Caco-2 (cell line): ENCODE measurements at regions not wholly inside any gene's neighbourhood (a gene's known extent, or its start where the extent isn't known, plus 50 kb on each side); places are given as distances from the start of the nearest gene placed in this dataset.

Experiments
- BruUV-seq: library from RNA; stranded (reverse); fragments of 400-500 nt; replicated peaks from 2 replicates; lab custom pipeline; 2021; lab: Mats Ljungman, UMichigan
- CTCF ChIA-PET: fragments of 300-600 bp; sonication (Branson Sonifier 250); formaldehyde crosslinking; loops from one replicate; lab custom pipeline; 2022; ENCODE audit warnings: antibody characterized with exemption; lab: Charles Lee
- POLR2A ChIA-PET: fragments of 300-600 bp; sonication (Branson Sonifier 250); formaldehyde crosslinking; loops from one replicate; lab custom pipeline; 2022; ENCODE audit warnings: antibody characterized with exemption; lab: Charles Lee
- DNase-seq, 2 experiments: peaks; one replicate each; pipeline versions ENCODE4 v3.0.0 to v3.0.0-alpha.2; 2020 to 2022
- H3K27me3 ChIP-seq: replicated peaks from 2 replicates; pipeline ENCODE4 v1.6.0; 2011; ENCODE audit warnings: low read length; ENCODE audit not compliant: control insufficient read depth, insufficient read depth
- H3K36me3 ChIP-seq: 2 replicates; pipeline ENCODE4 v1.5.1; 2011; ENCODE audit warnings: low read length; ENCODE audit not compliant: control insufficient read depth, insufficient read depth
- H3K4me1 ChIP-seq: fragments of 250-450 bp; sonication (Bioruptor Pico); 2 replicates; pipeline ENCODE4 v1.5.1; 2020; ENCODE audit warnings: mild to moderate bottlenecking
- H3K4me3 ChIP-seq: 2 replicates; pipeline ENCODE4 v1.5.1; 2011; ENCODE audit warnings: low read depth, mild to moderate bottlenecking, control low read depth, low read length
- H3K9me3 ChIP-seq: fragments of 250-450 bp; sonication (Bioruptor Pico); 2 replicates; pipeline ENCODE4 v1.5.1; 2020; ENCODE audit warnings: mild to moderate bottlenecking, moderate library complexity
- H3K27ac Mint-ChIP-seq: one replicate; pipeline ENCODE4 v1.8.0; 2022; ENCODE audit warnings: mixed read lengths; ENCODE audit not compliant: unreplicated experiment
- H3K27me3 Mint-ChIP-seq: one replicate; pipeline ENCODE4 v1.8.0; 2022; ENCODE audit warnings: mixed read lengths; ENCODE audit not compliant: insufficient read depth, unreplicated experiment
- H3K36me3 Mint-ChIP-seq: one replicate; pipeline ENCODE4 v1.8.0; 2022; ENCODE audit warnings: mild to moderate bottlenecking, mixed read lengths; ENCODE audit not compliant: insufficient read depth, unreplicated experiment
- H3K4me1 Mint-ChIP-seq: one replicate; pipeline ENCODE4 v1.8.0; 2022; ENCODE audit warnings: low read depth, mixed read lengths; ENCODE audit not compliant: unreplicated experiment
- H3K4me3 Mint-ChIP-seq: one replicate; pipeline ENCODE4 v1.8.0; 2022; ENCODE audit warnings: mild to moderate bottlenecking, moderate library complexity, mixed read lengths; ENCODE audit not compliant: unreplicated experiment
- H3K9me3 Mint-ChIP-seq: one replicate; pipeline ENCODE4 v1.8.0; 2022; ENCODE audit warnings: mixed read lengths; ENCODE audit not compliant: unreplicated experiment
- CTCF ChIP-seq, 2 experiments: fragments of 200-600 bp in 1 of 2; IDR thresholded peaks; 1 replicate in 1 of 2; 2 replicates in 1 of 2; pipeline versions ENCODE4 v1.5.1 to v1.8.0; 2011 to 2022; ENCODE audit warnings: antibody characterized with exemption in 1 of 2, control low read depth in 1 of 2, inconsistent platforms in 1 of 2, low read depth in 1 of 2, low read length in 1 of 2, mild to moderate bottlenecking in 1 of 2, moderate library complexity in 1 of 2; ENCODE audit not compliant: insufficient read depth in 1 of 2, severe bottlenecking in 1 of 2, unreplicated experiment in 1 of 2
- intact Hi-C: fragments of 100-400 bp; cut with micrococcal nuclease; formaldehyde crosslinking; loops from one replicate; pipeline ENCODE4 v1.10.0; 2022; ENCODE audit not compliant: unreplicated experiment

- H3K9me3 Mint-ChIP-seq = peaks cover 6% of the 10 kb centered on the region
- no peak for TF ChIP-seq CTCF (IDR thresholded peaks at IDR 0.05; ENCODE audit: insufficient read depth in 1 of 2, low read depth in 1 of 2, low read length in 1 of 2, severe bottlenecking in 1 of 2, unreplicated experiment in 1 of 2)
Measured at GRCh38 chr1:162966613-162967012, 102.5 kb upstream of the RGS4 start.

GRCh38 chr1:162964901-162965300, 103.9 kb upstream of the CCDC190 start:
- H3K4me1 ChIP-seq = no peaks in the 10 kb centered on the region
- TF ChIP-seq CTCF (IDR thresholded peaks at IDR 0.05; ENCODE audit: insufficient read depth in 1 of 2, low read depth in 1 of 2, low read length in 1 of 2, severe bottlenecking in 1 of 2, unreplicated experiment in 1 of 2) = no peak
- POLR2A ChIA-PET = no interaction called here
- CTCF ChIA-PET = no interaction called here
- no peaks in the 10 kb centered on the region for H3K4me1 Mint-ChIP-seq
- H3K27me3 Mint-ChIP-seq = no peaks in the 10 kb centered on the region
- H3K36me3 Mint-ChIP-seq = no peaks in the 10 kb centered on the region
- no peaks in the 10 kb centered on the region for H3K9me3 ChIP-seq
- no peak overlapping the region for H3K27ac Mint-ChIP-seq
- BruUV-seq = no TSS peak
- intact Hi-C loops = no loop called here
- no peak for DNase-seq
- H3K4me3 ChIP-seq = no peak overlapping the region
- no peaks in the 10 kb centered on the region for H3K36me3 ChIP-seq
- no peaks in the 10 kb centered on the region for H3K27me3 ChIP-seq
- H3K4me3 Mint-ChIP-seq = no peak overlapping the region
- peaks cover 6% of the 10 kb centered on the region for H3K9me3 Mint-ChIP-seq

More at GRCh38 chr1:162966613-162967012, 102.5 kb upstream of the RGS4 start:
- BruUV-seq = no TSS peak
- Mint-ChIP-seq H3K27me3 (no peaks in the 10 kb centered on the region), H3K4me3 (no peak overlapping the region), H3K27ac (no peak overlapping the region), H3K36me3 (no peaks in the 10 kb centered on the region), H3K4me1 (no peaks in the 10 kb centered on the region)
- H3K36me3 ChIP-seq = no peaks in the 10 kb centered on the region
- no peaks in the 10 kb centered on the region for H3K4me1 ChIP-seq
- no peaks in the 10 kb centered on the region for H3K9me3 ChIP-seq
- DNase-seq = no peak
- no peaks in the 10 kb centered on the region for H3K27me3 ChIP-seq
- no peak overlapping the region for H3K4me3 ChIP-seq
- POLR2A ChIA-PET = no interaction called here
- intact Hi-C loops = no loop called here
- CTCF ChIA-PET = no interaction called here

GRCh38 chr1:162956922-162957321, 95.9 kb upstream of the CCDC190 start:
- no peak overlapping the region for H3K4me3 Mint-ChIP-seq
- Histone ChIP-seq H3K9me3 (no peaks in the 10 kb centered on the region), H3K27me3 (no peaks in the 10 kb centered on the region), H3K36me3 (no peaks in the 10 kb centered on the region), H3K4me1 (no peaks in the 10 kb centered on the region), H3K4me3 (no peak overlapping the region)
- H3K4me1 Mint-ChIP-seq = no peaks in the 10 kb centered on the region
- H3K27me3 Mint-ChIP-seq = peaks cover 2% of the 10 kb centered on the region
- POLR2A ChIA-PET = no interaction called here
- no TSS peak for BruUV-seq
- H3K36me3 Mint-ChIP-seq = no peaks in the 10 kb centered on the region
- intact Hi-C loops = no loop called here
- no peak for TF ChIP-seq CTCF (IDR thresholded peaks at IDR 0.05; ENCODE audit: insufficient read depth in 1 of 2, low read depth in 1 of 2, low read length in 1 of 2, severe bottlenecking in 1 of 2, unreplicated experiment in 1 of 2)
- no peak overlapping the region for H3K27ac Mint-ChIP-seq
- H3K9me3 Mint-ChIP-seq = peaks cover 7% of the 10 kb centered on the region
- no peak for DNase-seq
- CTCF ChIA-PET = no interaction called here
